ENCODE measurements at regions not wholly inside any gene's neighbourhood (a gene's known extent, or its start where the extent isn't known, plus 50 kb on each side); places are given as distances from the start of the nearest gene placed in this dataset.

DNA sequence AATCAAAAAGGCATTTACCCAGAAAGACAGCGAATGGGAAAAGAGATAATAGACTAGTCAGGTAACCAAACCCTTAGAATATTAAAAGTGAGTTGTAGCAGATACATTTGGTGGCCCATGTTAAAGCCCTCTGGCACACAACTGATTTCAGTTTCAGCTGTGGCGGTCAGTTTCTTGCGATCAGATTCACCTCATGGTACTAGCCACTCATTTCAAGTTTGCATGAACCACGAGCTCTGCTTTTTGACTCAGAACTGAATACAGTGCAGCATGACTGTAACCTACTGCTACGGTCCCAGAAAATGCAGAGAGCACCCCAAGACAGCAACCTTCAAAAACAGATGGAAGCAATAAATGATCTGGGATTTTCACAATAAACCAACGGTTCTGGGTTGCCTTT lies 919.1 kb upstream of the PCDH10 start:
- TF ChIP-seq, protein P1, sequence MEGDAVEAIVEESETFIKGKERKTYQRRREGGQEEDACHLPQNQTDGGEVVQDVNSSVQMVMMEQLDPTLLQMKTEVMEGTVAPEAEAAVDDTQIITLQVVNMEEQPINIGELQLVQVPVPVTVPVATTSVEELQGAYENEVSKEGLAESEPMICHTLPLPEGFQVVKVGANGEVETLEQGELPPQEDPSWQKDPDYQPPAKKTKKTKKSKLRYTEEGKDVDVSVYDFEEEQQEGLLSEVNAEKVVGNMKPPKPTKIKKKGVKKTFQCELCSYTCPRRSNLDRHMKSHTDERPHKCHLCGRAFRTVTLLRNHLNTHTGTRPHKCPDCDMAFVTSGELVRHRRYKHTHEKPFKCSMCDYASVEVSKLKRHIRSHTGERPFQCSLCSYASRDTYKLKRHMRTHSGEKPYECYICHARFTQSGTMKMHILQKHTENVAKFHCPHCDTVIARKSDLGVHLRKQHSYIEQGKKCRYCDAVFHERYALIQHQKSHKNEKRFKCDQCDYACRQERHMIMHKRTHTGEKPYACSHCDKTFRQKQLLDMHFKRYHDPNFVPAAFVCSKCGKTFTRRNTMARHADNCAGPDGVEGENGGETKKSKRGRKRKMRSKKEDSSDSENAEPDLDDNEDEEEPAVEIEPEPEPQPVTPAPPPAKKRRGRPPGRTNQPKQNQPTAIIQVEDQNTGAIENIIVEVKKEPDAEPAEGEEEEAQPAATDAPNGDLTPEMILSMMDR (IDR thresholded peaks at IDR 0.05; ENCODE audit: insufficient read depth, low read length, poor library complexity, severe bottlenecking) = no peak
- TF ChIP-seq EZH2phosphoT487 (conservative IDR thresholded peaks at IDR 0.05; ENCODE audit: low read length) = no peak

All from SU-DHL-6 (cell line).